Middle frontal gyrus (tissue), 1 donor: ENCODE measurements at regions not wholly inside any gene's neighbourhood (a gene's known extent, or its start where the extent isn't known, plus 50 kb on each side); places are given as distances from the start of the nearest gene placed in this dataset.

ENCODE experiments used
- DNase-seq: peaks from one replicate; pipeline ENCODE4 v3.0.0-alpha.2; 2015; ENCODE audit warnings: low spot score; ENCODE audit errors: extremely low spot score

DNA sequence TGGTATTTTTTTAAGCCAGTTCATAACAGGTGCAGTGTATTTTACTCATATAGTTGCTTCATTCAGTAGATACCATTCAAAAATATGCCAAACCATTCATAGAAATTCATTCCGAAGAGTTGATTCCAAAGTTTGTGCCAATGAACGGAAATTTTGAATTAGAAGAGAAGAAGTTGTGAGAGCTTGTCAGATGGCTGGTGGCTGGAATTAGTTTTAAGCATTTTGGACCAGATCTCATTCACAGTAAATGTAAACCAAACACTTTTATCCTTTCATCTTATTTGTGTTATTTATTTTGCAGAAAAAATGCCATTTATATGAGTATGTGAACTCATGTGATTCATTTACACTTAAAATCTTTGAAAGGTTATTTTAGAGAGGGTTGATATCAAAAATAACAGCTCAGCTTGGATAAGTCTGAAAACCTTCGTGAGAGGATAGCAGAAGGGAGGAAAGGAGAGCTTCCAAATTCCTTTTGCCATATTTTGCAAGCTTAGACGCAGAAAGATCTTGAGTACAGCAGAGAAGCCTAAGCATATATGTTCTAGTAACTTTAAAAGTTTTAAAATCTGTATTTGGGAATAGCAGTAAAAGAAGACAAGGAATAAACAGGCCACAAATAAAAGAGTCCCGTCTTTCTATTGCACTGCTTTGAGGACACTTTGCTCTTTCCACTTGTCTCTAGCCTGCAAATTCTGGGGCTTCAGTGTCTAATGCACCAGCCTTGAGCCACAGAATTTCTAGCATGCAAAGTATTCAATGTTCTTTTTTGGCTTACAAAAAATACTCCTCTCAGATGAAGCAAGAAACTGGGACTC is 253.6 kb upstream of the FLRT2 start:
- DNase-seq: no peak

DNA sequence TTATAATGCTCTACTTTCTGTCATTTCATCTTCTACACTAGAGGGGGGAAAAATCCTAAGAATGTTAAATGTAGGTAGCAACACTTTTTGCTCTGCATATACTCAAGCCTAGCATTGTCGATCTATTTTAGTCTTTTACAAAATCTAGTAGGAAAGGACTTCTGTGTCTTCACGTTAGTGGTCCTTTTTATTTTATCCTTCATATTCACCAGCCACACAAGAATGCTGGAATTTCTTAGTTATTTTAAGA is 253.0 kb upstream of the FLRT2 start:
- no peak for DNase-seq

DNA sequence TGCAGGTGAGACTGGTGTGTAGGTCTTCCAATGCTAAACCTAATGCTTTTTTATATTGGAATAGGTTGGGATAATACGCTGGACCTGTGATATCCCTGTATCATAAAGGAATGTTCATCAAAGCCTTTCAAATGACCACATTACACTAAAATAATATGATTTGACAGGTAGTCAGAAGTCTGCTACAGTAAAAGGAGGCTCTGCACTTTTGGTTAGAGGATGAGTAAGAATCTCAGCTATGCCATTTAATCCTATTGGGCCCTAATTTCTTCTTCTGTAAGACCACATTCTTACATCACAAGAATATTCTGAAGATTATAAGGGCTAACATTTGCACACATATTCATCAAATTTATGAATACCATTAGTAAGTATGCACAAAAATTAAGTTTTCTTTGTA is 250.5 kb upstream of the FLRT2 start:
- no peak for DNase-seq

DNA sequence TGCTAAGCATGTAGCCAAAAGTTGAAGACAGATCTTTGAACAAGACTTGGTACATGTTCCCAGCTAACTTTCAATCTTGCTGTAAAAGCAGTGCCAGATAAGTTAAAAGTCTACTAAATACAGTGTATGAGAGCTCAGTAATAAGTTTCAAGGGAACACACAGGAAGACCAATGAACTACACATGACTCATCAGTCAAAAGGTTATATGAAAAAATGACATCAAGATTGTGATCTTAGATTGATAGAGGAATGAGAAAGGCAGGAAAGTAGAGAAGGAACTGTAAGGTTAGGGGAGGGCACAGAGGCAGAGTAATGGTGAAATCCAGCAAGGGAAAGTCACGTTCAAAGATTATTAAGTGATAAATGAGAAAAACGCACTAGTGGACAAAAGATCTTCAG is 249.9 kb upstream of the FLRT2 start:
- no peak for DNase-seq

DNA sequence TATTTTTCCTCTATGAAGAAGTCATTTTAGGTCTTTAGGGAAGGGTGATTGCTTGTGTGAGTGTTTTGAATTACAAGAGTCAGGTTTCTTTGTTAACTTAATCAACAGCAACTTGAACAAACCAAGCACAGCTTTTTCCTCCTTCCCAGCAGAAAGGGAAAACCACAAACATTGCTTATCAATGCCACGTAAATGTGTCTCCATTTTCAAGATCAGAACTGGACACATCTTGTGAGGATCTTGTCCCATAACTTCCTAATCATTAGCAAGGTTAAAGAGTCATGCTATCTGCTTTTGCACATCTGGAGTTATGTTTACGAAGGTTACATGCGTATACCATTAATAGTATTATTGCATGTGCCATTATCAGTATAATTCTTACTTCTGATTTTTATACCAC is 248.0 kb upstream of the FLRT2 start:
- DNase-seq: no peak

DNA sequence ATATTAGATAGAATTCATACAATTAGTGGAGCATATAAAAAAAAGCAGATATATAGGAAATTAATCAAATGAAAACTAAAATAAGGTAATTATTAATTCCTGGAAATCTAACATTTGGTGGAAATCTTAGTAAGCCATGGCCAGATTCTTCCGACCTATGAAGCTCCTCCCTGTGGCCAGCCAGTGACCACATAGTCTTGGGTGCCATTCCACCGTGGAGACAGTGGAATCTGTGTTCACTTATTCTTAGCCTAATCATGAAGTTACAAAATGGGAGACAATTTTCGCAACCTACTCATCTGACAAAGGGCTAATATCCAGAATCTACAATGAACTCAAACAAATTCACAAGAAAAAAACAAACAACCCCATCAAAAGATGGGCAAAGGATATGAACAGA is 241.9 kb upstream of the FLRT2 start:
- no peak for DNase-seq

DNA sequence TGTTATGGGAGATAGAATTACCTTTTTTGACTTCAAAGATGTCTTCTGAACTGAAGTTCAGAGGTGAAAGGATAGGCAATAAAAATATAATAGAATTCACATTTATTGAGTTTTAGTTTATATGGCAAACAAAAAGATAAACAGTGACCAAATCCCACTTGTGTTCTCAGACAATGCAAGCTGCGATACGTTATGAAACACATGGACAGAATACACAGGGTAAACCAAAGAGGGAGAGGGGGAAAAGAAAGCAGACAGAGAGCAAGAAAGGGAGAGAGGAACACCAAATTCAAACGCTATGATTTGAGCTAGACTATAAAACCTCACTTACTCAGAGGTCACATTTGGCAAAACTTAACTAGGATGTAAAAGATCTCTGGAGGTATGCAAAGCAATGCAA is 238.2 kb upstream of the FLRT2 start:
- no peak for DNase-seq

DNA sequence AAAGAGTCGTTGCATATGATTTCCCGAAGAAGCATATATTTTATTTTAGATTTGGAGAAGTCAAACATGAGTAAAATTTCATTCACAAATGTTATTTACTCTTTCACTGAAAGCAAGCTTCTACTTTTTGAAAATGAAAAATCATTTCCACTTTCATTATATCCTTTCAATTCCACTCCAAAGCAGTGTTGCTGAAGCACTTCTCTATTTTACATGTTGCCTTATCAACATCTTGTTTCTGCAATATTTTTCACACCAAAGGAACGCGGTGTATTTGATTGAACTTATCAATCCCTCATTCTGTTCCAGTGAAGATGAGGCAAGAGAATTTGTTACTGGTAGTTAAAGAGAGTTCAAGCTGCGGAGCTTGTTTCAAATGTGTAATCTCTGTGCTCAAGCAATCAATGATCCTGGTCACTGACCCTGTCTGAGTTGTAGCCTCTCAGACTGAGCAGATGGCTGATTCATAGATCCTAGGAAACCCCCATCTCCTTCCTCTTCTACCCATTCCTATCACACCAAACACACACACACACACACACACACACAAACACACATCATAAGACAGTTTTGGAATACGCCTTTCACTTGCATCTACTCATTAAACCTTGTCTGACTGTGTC is 236.2 kb upstream of the FLRT2 start:
- no peak for DNase-seq

DNA sequence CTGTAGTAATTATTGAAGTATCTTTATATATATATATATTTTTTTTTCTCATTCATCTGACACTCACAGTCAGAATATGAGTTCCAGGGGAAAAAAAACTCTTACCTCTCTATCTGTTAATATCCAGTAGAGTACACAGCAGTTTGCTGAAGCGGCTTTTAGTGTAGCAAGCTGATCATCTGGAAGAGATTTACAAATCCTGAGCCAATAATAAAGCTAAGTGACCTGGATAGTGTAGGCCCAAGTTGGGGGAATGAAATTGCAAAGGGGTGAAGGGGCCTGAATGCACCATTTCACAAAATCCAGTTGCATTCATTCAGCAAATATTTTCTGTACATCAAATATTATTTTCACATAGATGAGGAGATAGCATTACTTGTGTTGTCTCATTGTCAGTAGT is 234.6 kb upstream of the FLRT2 start:
- DNase-seq: no peak

DNA sequence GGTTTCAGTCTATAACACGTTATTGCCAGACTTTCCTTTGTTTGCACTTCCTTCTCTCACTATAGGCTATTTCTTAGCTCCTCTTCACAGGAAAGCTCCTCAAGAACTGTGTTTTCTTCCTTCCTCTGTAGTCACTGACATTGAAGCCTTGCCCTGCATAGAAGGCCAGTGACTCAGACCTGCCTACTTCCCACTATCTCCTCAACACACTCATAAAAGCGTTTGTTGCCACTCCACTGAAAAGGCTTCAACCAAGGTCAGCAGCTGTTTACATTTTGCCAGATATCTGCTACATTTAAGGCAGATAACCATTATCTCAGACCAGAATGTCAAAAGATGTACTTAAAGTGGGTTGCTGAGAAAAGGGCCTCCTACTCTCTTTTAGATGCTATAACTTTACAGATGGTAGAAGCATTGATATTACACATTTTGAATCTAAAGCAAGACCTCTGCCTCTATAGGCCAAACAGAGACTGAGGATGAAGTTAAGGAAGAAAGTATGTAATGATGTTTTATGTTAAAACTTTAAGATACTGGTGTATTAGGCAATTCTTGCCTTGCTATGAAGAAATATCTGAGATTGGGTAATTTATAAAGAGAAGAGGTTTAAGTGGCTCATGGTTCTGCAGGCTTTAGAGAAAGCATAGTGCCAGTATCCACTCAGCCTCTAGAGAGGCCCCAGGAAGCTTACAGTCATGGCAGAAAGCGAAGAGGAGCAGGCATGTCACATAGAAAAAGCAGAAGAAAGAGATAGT is 233.3 kb upstream of the FLRT2 start:
- no peak for DNase-seq

DNA sequence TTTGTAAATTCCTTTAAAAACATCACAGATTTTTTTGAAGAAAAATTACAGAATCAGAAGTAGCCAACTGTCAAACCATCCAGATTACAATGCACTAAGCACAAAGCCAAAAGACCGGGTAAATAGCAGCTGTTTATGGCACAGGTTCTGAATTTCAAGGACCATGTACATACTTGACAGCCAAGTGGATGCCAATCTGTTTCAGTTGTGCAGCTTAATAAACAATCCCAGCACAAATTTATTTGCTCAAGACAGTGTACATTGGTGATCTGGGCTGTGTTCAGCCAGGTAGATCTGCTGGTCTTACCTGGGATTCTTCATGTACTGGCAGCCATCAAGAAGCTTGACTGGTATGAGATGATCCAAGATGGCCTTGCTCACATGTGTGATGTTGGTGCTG is 229.8 kb upstream of the FLRT2 start:
- no peak for DNase-seq

DNA sequence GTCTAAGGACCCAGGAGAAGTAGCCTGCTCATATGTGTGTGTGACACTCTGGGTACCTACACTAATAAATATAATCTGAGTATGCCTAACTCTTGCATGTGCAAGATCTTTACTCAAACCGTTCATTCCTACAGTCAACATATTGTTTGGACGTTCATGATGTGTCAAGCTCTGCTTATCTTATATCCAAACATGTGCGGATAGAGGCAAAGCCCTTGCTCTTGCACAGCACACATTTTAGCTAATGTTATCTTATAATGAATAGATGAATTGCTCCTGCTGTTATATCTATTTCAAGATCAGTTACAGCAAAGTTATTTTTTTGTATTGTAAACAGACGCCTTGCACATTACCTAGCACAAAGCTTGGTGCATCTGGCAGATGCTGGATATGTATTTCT is 228.4 kb upstream of the FLRT2 start:
- DNase-seq: no peak

DNA sequence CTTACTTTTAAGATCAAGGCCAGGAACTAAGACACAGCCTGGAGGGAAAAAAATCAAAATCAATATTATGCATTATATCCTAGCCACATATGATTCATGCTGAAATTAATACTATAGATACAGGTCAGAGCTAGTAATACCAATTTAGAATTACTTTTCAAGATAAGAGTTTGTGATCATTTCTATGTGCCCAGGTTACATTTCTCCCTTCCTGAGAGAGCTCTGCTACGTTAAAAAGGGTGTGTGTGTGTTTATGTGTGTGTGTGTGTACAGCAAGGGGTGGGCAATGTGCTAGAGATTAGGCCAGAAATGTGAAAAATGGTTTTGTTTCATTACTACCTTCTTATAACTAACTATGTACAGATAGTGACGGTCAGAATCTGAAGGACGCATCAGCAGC is 223.9 kb upstream of the FLRT2 start:
- no peak for DNase-seq

DNA sequence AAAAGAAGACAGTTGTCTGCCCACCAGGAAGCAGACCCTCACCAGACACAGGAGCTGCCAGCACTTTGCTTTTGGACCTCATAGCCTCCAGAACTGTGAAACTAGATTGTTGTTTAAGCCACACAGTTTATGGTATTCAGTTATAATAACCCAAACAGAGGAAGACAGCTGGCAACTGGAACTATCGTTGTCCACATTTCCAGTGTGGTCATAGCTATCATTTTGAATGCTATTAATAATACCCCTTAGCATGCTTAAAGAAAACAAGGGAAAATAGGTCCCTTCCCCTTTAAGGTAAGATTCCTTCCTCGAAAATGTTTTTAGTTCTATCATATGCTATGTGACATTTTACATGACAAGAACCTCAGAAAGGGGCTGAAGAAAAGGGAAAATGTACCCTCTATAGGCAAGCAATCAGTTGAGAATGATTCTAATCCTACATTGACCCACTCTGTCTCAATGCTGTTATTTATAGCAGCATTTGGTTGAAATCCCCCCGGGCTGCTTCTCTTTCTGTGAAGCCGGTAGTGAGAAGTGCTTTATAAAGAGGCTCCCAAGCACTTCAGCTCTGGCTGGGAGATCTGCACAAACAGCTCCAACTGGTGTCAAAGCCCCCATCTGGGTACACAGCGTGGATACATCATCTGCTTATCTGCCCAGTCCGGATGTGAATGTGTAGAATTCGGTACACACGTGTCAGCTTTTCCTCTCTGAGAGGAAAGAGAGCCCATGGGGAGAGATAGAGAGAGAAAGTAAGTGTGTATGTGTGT is 221.2 kb upstream of the FLRT2 start:
- no peak for DNase-seq

DNA sequence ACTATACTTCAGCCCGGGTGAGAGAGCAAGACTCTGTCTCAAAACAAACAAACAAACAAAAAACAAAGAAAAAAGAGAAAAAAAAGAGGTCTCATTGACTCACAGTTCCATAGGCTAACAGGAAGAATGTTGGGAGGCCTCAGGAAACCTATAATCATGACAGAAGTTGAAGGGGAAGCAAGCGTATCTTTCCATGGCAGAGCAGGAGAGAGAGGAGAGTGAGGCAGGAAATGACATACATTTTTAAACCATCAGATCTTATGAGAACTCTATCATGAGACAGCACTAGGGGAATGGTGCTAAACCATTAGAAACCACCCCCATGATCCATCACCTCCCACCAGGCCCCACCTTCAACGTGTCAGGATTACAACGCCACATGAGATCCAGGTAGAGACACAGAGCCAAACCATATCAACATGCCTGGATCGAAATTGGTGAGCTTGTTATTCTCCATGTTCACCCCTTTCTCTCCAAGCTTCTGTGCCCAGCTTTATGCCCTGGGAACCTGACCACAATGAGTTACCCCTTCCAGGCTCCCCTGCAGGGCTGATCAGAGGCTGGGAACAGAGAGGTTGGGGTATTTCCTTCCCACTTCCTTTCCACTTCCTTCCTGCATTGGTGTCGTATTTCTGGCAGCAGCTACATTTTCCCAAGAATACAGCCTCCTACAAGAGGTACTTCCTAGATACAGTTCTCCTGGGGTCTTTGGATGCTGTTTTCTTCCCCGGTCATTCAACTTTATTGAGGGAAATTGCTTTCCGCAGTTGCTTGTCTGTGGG is 219.3 kb upstream of the FLRT2 start:
- DNase-seq: no peak

DNA sequence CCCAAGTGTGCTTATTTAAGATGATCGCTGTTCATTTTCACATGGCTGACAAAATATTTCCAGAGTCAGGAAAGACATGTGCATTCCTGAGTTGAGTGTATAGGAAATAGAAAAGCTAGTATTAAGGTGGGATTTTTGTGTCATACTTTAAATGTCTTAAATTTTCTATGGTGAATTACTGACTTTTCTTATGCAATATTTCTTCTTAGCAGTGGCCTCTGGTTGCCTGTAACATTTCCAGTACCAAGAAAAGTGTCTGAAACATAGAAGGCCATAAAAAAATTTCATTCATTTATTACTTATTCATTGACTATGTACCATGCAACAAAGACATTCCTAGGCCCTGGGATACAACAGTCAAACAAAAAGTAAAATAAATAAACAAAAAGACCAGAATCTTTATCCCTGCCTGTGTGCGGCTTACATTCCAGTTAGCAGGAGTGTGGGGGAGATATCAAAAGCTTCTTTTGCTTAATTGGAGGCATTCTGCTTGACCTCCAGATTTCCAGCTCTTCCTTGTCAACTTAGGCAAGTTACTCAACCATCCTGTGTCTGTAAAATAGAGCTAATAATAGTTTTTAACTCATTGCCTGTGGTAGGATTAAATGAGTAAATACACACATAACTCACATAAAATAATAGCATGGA is 216.3 kb upstream of the FLRT2 start:
- no peak for DNase-seq

DNA sequence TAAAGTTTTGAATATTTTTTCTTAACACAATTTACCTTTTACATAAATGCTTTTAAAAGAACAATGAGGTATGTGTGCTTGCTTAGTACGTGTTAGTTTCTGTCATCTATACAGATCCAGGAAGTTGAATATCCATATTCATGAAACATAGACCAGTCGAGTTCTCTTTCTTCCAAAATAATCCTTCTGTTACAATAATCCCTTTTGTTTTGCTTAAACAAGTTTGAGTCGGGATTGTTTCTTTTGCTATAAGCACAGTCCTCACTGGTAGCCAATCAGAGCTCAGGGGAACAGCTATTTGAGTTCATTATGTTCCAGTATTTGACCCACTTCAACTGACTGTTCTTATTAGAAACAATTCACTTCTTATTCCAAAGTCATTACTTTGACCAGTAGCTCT is 214.7 kb upstream of the FLRT2 start:
- DNase-seq: no peak

DNA sequence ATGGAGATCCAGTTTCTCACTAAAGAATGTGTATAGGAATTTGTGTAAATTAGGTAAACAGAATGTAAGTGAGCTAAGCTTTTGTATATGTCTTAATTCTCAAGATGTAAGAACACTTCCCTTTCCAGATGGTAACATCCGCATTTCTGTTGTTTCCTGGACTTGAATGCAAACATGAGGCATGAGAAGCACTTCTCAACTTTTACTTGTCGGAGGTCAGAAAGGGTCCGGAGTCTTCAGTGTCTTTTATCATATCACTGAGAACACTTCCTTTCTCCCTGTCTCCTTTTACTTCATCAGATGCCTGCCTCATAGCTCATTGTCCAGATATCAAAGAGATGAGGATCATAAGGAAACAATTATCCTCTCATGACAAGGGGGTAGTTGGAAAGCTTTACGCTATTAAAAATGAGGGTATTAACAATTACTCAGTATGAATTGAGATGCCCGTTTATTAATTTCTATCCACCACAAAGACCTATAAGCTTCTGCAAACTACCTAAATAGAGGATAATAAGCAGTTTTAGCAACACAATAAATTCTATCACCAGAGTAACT is 214.1 kb upstream of the FLRT2 start:
- no peak for DNase-seq

DNA sequence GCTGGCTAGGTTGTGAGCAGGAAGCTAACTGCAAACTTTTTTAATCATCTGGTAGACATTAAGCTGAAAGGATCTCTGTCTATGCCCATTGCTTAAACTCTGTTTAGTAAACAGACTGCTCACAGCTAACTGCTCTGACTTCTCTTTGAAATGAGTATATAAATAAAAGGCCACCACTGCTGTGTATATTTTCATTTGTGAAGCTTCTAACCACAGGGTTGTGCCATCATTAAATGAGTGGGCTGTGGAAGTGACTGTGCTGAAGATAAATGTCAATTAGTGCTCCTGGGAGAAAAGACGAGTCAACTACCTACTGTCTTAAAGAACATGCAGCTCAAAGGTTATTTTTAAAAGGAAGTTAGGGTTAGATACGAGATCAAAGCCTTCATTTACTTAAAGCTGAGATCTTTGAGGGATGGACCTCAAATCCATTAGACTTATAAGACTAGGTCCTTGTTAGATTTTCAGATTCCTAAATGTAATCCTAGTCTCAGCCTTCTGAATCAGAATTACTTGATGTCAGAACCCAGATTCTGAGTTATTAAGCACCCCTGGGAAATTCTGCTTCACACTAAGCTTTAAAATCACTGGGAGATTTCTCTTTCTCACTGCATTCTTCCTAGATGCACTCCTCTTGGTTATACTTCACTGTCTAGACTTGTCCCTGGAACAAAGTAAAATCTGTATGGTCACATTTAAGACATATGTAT is 213.1 kb upstream of the FLRT2 start:
- no peak for DNase-seq

DNA sequence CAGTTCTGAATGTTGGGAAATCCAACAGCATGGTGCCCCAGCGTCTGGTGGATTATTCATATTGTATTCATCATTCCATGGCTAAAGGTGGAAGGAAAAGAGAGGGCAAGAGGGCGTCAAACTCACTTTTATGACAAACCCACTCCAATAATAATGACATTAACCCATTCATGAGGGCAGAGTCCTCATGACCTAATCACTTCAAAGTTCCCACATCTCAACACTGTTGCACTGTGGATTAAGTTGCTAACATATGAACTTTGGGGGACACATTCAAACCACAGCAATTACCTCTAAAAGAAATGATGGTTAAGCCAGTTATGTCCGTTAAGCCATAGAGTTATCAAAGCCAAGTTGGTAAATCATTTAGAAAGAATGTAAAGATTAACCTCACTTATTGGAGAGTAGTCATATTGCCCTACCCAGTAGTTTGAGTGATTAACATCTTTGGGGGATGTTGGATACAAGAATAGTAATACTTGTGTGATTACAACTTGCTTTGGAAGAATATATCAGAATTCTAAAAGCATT is 212.4 kb upstream of the FLRT2 start:
- no peak for DNase-seq
